GM12891 (cell line): ENCODE measurements at regions not wholly inside any gene's neighbourhood (a gene's known extent, or its start where the extent isn't known, plus 50 kb on each side); places are given as distances from the start of the nearest gene placed in this dataset.

Source experiments
- PAX5 ChIP-seq: IDR thresholded peaks from 2 replicates; pipeline ENCODE4 v1.6.1; 2011; ENCODE audit warnings: low read length, moderate library complexity, mild to moderate bottlenecking; ENCODE audit not compliant: insufficient read depth, severe bottlenecking
- POLR2A ChIP-seq: IDR thresholded peaks from 2 replicates; pipeline ENCODE4 v1.6.1; 2011; ENCODE audit warnings: low read depth, low read length, control low read depth
- POLR2AphosphoS5 ChIP-seq: IDR thresholded peaks from 2 replicates; pipeline ENCODE4 v1.6.1; 2011; ENCODE audit warnings: low read depth, low read length, control low read depth
- POU2F2 ChIP-seq: IDR thresholded peaks from 2 replicates; pipeline ENCODE4 v1.6.1; 2011; ENCODE audit warnings: low read depth, mild to moderate bottlenecking, control low read depth, low read length, moderate library complexity
- SPI1 ChIP-seq: IDR thresholded peaks from 2 replicates; pipeline ENCODE4 v1.6.1; 2011; ENCODE audit warnings: low read depth, low read length, control low read depth
- TAF1 ChIP-seq: IDR thresholded peaks from 2 replicates; pipeline ENCODE4 v1.6.1; 2011; ENCODE audit warnings: low read depth, low read length, control low read depth

GRCh38 chr4:42329421-42329820 is 67.9 kb upstream of the SHISA3 start:
- TF ChIP-seq POLR2A (no peak), POU2F2 (no peak), TAF1 (no peak), POLR2AphosphoS5 (no peak), SPI1 (no peak), PAX5 (no peak)
